HG03103 (cell line): ENCODE measurements at regions not wholly inside any gene's neighbourhood (a gene's known extent, or its start where the extent isn't known, plus 50 kb on each side); places are given as distances from the start of the nearest gene placed in this dataset.

Source experiments
- ATAC-seq: cut with Tn5 transposase; IDR thresholded peaks from one replicate; pipeline ENCODE4 v1.9.1; 2021; ENCODE audit warnings: low read depth; ENCODE audit not compliant: unreplicated experiment

DNA sequence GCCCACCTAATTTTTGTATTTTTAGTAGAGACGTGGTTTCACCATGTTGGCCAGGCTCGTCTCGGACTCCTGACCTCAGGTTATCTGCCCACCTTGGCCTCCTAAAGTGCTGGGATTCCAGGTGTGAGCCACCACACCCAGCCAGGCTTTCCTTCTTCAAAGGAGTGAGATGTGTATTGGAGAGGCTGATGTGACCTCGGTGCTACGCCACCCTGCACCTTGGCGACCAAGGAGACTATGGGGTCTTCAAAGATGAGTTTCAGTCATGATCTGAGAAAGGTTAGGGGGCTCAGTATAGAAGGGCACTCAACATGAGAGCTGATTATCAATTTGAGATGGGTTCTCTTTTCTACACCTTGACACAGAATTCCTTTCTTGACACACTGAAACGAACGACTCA, 284.2 kb upstream of the WWC1 start:
- no peak for ATAC-seq

DNA sequence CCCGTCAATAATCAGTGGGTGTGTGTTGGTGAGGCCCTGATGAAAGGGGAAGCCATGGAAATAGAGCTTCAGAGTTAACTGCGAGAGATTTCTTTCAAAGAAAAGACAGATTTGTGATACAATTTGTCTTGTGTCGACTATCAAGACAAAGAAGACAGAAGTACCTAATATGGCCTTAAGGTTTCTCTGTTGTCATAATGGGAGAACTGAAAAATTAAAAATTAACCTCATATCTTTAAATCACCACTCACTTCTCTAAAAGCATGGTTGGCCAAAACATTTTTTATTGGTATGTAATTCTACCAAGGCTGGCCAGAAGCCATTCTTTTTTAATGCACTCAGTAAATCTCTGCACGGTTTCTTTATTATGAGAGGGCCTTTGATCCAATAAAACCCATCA, 282.9 kb upstream of the WWC1 start:
- no peak for ATAC-seq

GRCh38 chr5:168011096-168011495, 280.3 kb upstream of the WWC1 start:
- no peak for ATAC-seq

GRCh38 chr5:168012006-168012405, 279.4 kb upstream of the WWC1 start:
- no peak for ATAC-seq

DNA sequence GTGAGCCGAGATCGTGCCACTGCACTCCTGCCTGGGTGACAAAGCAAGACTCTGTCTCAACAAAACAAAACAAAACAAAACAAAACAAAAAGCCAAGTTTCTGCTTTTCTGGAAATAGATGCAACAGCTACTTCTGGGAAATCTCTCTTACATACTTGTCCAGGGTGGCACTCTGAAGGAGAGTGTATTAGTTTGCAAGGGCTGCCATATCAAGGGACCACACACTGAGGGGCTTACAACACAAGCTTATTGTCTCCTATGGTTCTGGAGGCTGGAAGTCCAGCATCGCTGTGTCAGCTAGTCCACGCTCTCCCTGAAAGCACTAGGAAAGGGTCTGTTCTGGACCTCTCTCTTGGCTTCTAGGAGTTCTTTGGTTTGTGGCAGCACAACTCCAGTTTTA, 277.9 kb upstream of the WWC1 start:
- ATAC-seq, result no peak

- no peak for ATAC-seq
Measured at GRCh38 chr5:168014433-168015123, 276.9 kb upstream of the WWC1 start.

GRCh38 chr5:168015506-168015905, 275.9 kb upstream of the WWC1 start:
- ATAC-seq, result no peak

DNA sequence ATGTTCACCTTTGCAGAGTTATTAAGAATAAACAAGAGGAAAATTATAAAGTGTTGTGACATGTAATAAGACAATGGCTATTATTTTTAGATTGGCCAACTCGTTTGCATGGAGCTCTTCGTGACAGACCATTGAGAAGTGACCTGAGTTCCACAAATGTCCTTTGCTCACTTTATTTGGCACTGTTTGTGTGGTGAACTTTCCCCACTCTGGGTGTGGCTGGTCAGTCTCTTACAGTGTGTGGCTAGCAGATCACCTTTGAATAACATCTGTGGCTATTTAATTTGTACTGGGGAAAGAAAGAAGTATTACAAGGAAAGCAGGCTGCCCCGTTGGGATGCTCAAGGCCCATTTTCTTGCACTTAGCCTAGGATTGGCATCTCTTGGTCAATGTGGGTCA, 274.1 kb upstream of the WWC1 start:
- no peak for ATAC-seq

DNA sequence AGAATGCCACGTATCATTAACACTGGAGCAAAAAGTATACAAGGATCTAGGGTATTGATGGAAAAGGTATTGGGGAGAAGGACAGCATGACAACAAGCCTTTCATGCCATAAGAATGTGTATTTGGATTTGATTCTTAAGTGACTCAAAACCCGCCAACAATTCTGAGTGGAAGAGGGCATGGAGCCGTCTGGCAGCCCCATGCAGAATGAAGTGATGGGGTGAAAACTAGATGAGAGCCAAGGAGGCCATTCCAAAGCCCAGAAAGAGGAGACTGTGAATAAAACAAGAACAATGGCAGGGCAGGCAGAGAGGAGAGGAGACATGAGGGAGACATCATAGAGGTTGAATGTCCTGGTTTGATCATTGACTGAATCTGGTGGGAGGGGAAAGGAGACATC, 272.3 kb upstream of the WWC1 start:
- ATAC-seq, result no peak

DNA sequence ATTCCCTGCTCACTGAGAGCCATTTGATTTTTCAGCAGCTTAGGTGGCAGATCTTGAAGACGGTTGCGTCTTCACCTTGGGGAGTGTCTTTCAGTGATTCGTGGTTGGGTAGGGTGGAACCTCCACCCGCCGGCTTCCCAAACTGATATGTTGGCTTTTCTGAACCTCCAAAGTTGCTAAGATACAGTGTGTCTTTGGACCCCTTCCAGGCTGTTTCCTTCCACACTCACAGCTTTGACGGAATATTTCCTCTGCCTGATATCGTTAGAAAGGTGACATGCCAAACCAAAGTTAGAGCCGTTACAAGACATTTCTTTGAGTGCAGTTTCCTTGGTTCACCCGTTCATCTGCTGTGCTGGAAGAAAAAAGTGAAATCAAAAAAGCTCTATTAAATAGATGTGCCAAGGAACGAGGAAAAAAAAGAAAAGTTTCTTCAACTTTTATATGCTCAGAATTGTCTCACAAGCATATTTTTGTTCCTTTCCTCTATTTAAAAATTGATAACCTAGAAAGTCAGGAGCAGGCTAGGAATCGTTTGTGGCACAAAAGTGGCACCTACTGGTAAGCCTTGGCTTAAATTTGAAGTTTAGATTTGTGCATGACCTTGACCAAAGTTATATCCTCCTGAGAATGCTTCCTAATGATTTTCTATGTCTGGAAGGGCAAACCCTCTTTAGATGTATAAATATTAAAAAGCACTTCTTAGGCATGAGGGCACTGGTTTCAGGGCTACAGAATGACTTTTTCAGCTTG, 270.7 kb upstream of the WWC1 start:
- ATAC-seq, result no peak

- ATAC-seq, result no peak
Measured at GRCh38 chr5:168022446-168023169, 268.8 kb upstream of the WWC1 start.

GRCh38 chr5:168023191-168023590, 268.3 kb upstream of the WWC1 start:
- no peak for ATAC-seq

DNA sequence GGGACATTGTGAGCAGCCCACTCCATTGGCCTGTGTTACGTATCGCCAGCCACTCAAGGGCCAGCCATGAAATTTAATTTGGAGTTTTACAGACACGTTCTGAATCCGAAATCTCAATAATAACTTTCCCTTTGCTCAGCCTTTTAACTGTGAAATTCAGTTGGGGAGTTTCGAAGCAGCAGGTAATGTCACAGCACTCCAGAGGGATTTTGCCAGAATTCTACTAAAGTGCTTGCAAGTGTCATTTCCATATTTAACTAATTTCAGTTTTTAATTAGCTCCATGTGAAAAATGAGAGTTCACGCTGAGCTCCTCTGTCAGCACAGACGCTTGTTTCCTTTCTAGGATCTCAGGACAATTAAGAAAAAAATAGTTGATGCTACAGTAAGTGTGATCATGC, 267.1 kb upstream of the WWC1 start:
- ATAC-seq, result no peak

- ATAC-seq, result no peak
Measured at GRCh38 chr5:168027007-168027406, 264.4 kb upstream of the WWC1 start.

- ATAC-seq, result no peak
Measured at GRCh38 chr5:168030912-168031311, 260.5 kb upstream of the WWC1 start.

GRCh38 chr5:168031614-168032013, 259.8 kb upstream of the WWC1 start:
- no peak for ATAC-seq

GRCh38 chr5:168039039-168039438, 252.4 kb upstream of the WWC1 start:
- no peak for ATAC-seq

GRCh38 chr5:168039566-168040248, 251.7 kb upstream of the WWC1 start:
- ATAC-seq, result no peak

DNA sequence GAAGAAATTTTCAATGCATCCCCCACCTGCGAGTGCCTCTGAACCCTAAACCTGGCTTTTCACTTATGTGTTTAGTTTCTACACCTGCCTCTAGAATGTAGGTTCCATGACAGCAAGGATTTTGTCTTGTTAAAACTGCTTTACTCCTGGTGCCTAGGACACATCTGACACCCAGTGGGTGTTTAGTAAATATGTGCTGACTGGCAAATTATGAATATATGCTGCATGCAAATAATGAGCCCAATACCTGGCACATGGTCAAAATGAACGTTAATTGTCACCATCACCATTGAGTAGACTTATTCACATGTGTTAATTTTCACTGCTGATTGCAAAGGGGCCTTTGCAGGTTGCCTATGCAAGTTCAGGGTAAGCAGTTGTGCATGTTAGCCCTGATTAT, 249.9 kb upstream of the WWC1 start:
- ATAC-seq, result no peak

GRCh38 chr5:168042284-168043068, 249.0 kb upstream of the WWC1 start:
- ATAC-seq, result no peak
